Adrenal gland (tissue), 9 donors: ENCODE measurements at regions not wholly inside any gene's neighbourhood (a gene's known extent, or its start where the extent isn't known, plus 50 kb on each side); places are given as distances from the start of the nearest gene placed in this dataset.

Experiments
- DNase-seq, 7 donors: peaks; one replicate each; pipeline ENCODE4 v3.0.0-alpha.2; 2019 to 2020
- H3K27ac ChIP-seq, 5 donors: fragments of 200-600 bp; sonication (generic) in 4 of 5; 1 replicate in 3 of 5; 2 replicates in 2 of 5; pipeline versions ENCODE4 v1.5.1 to v1.8.0; 2016 to 2020; ENCODE audit warnings: mild to moderate bottlenecking in 1 of 5
- H3K27me3 ChIP-seq: fragments of 200-600 bp; 2 replicates; pipeline ENCODE4 v1.8.0; 2021
- H3K36me3 ChIP-seq, 2 donors: fragments of 200-600 bp; replicated peaks in 1 of 2; 1 replicate in 1 of 2; 2 replicates in 1 of 2; pipeline versions ENCODE4 v1.5.1 to v1.8.0; 2018 to 2022
- H3K4me1 ChIP-seq, 2 donors: fragments of 200-600 bp; replicated peaks in 1 of 2; 1 replicate in 1 of 2; 2 replicates in 1 of 2; pipeline versions ENCODE4 v1.5.1 to v1.8.0; 2018 to 2021
- H3K4me3 ChIP-seq, 4 donors: fragments of 200-600 bp; sonication (generic) in 3 of 4; one replicate each; pipeline ENCODE4 v1.5.1; 2016 to 2018
- H3K9me3 ChIP-seq, 3 donors: fragments of 200-600 bp; sonication (generic) in 1 of 3; replicated peaks in 1 of 3; 1 replicate in 2 of 3; 2 replicates in 1 of 3; pipeline versions ENCODE4 v1.5.1 to v1.8.0; 2016 to 2021
- POLR2A ChIP-seq, 2 donors: fragments of 450-650 bp; IDR thresholded peaks; one replicate each; pipeline ENCODE4 v1.6.1; 2017; ENCODE audit warnings: antibody characterized with exemption in 2 of 2, mild to moderate bottlenecking in 2 of 2, moderate library complexity in 1 of 2
- WGBS, 4 donors: extraction: QIAGEN DNeasy Blood & Tissue Kit in 2 of 4; methylation state at CpG; one replicate each; pipeline versions ENCODE4 v1.1.5 to v1.1.7; 2013 to 2017; 5-methylcytosine and 5-hydroxymethylcytosine counted together
- intact Hi-C, 2 donors: fragments of 100-400 bp; cut with DNase I; formaldehyde crosslinking; loops; one replicate each; pipeline versions ENCODE4 v1.14.1 to v1.15.0; 2022 to 2023
- TF ChIP-seq, protein P1 (sequence below), 6 experiments: fragments of 450-650 bp in 4 of 6; fragments of 200-600 bp in 2 of 6; sonication (generic) in 1 of 6; IDR thresholded peaks; 1 replicate in 5 of 6; 2 replicates in 1 of 6; pipeline versions ENCODE4 v1.5.1 to v1.8.0; 2016 to 2021; ENCODE audit warnings: antibody characterized with exemption in 6 of 6, mild to moderate bottlenecking in 2 of 6, moderate library complexity in 1 of 6
- donor health status: healthy with polysubstance abuse.
- donor health status: Bipolar disorder and iron deficiency.
- donor health status: DM: yes; HTN: yes; CAD: no.
- donor health status: DM: no; HTN: no; CAD: no.
- donor health status: DM: no; HTN: no; CAD: no.

DNA sequence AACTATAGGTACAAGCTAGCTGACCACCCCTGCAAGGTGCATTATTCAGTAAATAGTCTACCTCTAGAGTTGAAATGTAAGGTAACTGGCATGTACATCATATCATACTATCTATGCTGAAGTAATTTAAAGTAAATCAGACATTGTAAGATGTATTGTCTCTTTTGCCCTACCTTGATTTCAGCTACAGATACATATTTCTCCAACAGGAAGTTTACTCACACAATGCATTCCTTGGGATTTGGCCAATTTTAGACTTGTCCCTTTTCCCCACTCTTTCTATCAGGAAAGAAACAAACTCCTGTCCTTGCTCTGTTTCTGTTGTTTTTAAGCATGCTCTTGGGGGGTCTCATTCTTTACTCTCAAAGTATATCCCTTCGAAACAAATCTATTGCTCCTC is 58.5 kb upstream of the TSLP start:
- TF ChIP-seq, protein P1, sequence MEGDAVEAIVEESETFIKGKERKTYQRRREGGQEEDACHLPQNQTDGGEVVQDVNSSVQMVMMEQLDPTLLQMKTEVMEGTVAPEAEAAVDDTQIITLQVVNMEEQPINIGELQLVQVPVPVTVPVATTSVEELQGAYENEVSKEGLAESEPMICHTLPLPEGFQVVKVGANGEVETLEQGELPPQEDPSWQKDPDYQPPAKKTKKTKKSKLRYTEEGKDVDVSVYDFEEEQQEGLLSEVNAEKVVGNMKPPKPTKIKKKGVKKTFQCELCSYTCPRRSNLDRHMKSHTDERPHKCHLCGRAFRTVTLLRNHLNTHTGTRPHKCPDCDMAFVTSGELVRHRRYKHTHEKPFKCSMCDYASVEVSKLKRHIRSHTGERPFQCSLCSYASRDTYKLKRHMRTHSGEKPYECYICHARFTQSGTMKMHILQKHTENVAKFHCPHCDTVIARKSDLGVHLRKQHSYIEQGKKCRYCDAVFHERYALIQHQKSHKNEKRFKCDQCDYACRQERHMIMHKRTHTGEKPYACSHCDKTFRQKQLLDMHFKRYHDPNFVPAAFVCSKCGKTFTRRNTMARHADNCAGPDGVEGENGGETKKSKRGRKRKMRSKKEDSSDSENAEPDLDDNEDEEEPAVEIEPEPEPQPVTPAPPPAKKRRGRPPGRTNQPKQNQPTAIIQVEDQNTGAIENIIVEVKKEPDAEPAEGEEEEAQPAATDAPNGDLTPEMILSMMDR (IDR thresholded peaks at IDR 0.05), result no peak
- no peak for TF ChIP-seq POLR2A (IDR thresholded peaks at IDR 0.05)
- H3K27ac ChIP-seq, result no peak overlapping the region
- H3K36me3 ChIP-seq, result no peaks in the 10 kb centered on the region
- no peaks in the 10 kb centered on the region for H3K4me1 ChIP-seq
- no peak for DNase-seq
- H3K9me3 ChIP-seq, result no peaks in the 10 kb centered on the region
- intact Hi-C loops, result no loop called here
- H3K27me3 ChIP-seq, result no peaks in the 10 kb centered on the region
- H3K4me3 ChIP-seq, result no peak overlapping the region
- 51 to 72% (median 59%) methylated on average over 1 of the region's 1 CpG for WGBS, 4 donors

DNA sequence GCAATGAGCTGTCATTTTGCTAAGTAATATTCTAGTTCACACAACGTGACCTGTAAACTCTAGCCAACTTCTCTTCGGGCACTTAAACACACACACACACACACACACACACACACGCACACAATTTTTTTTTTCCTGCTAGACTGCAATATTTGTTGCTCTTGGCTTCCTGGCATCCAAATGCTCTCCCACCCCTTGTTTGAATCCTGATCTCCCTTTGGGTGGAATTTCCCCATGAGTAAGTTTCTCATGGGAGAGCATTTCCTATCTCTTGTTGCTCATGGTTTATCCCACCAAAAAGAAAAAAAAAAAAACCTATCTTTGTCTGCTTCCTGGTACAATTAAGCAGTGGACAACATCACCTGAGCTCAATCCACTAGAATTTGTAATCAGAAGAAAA is 54.7 kb upstream of the TSLP start:
- Histone ChIP-seq H3K4me1 (no peaks in the 10 kb centered on the region), H3K27ac (no peak overlapping the region), H3K4me3 (no peak overlapping the region), H3K36me3 (no peaks in the 10 kb centered on the region), H3K9me3 (no peaks in the 10 kb centered on the region), H3K27me3 (no peaks in the 10 kb centered on the region)
- intact Hi-C loops, result no loop called here
- TF ChIP-seq, protein P1 (IDR thresholded peaks at IDR 0.05), result no peak
- no peak for DNase-seq
- WGBS, 4 donors, result 52 to 67% (median 60%) methylated on average over 3 of the region's 3 CpGs

DNA sequence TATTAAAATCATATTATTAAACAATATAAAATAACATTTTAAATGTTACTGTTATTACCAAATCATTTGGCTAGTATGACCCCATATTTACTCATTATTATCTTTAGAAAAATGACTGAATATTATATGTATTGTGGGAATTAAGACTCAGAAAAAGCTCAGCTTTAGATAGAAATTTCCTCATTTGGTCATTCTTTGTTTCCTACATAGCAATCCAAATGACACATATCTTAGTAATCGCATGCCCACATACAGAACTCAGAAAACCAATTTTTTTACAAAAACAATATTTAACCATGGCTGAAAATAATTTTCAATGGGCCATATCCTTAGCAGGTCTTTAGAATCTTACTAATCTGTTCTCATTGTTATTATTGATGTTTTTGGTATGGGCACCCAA is 53.8 kb upstream of the TSLP start:
- no peak for DNase-seq
- H3K4me1 ChIP-seq, result no peaks in the 10 kb centered on the region
- intact Hi-C loops, result no loop called here
- H3K27me3 ChIP-seq, result no peaks in the 10 kb centered on the region
- TF ChIP-seq, protein P1 (IDR thresholded peaks at IDR 0.05), result no peak
- no peak for TF ChIP-seq POLR2A (IDR thresholded peaks at IDR 0.05)
- H3K36me3 ChIP-seq, result no peaks in the 10 kb centered on the region
- H3K27ac ChIP-seq, result no peak overlapping the region
- 86 to 90% (median 89%) methylated on average over 1 of the region's 1 CpG for WGBS, 4 donors
- no peak overlapping the region for H3K4me3 ChIP-seq
- no peaks in the 10 kb centered on the region for H3K9me3 ChIP-seq
